ENCODE measurements at regions not wholly inside any gene's neighbourhood (a gene's known extent, or its start where the extent isn't known, plus 50 kb on each side); places are given as distances from the start of the nearest gene placed in this dataset.

- TF ChIP-seq YEATS4 (CRISPR knock-in tag; IDR thresholded peaks at IDR 0.05; ENCODE audit: borderline replicate concordance) (no peak), NCOA5 (CRISPR knock-in tag; IDR thresholded peaks at IDR 0.05) (no peak), NCOR1 (IDR thresholded peaks at IDR 0.05; ENCODE audit: borderline replicate concordance, low read length) (no peak), ZSCAN30 (CRISPR knock-in tag; IDR thresholded peaks at IDR 0.05) (no peak), ZNF253 (CRISPR knock-in tag; IDR thresholded peaks at IDR 0.05; ENCODE audit: borderline replicate concordance) (no peak)
These were observed 66.6 kb upstream of the PDE5A start (continued) for GRCh38 chr4:119695216-119695615.

DNA sequence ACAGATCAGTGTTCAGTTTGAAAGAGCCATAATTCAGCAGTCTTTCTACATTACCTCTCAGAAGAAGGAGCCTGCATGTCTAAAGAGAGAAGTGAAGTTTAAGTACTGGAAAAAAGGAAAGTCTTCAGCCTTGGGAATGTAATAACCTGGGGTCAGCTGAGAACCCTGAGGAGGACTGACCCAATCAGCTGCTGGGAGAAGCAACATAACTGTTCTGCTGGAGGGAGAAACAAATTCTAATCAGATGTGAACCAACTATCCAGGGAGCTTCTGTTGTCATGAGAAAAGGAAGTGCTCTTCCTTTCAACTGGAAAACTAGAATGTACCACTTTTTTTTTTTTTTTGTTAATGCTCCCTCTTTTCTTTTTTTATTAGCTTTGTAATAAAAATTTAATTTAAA lies 64.5 kb upstream of the PDE5A start:
- ChIA-PET POLR2A (no interaction called here), CTCF (ENCODE audit: low intra/inter-chr PET ratio, low total read pairs) (no interaction called here)
- intact Hi-C loops (cut with micrococcal nuclease; ENCODE audit: unreplicated experiment): no loop called here
- H3K9me3 ChIP-seq (ENCODE audit: low read length): 0 out of 2 replicates have a peak, but pooled peaks cover 11% of the 10 kb centered on the region
- H4K20me1 ChIP-seq (ENCODE audit: insufficient read depth, low read length): no peaks in the 10 kb centered on the region
- in situ Hi-C loops (cut with HindIII; ENCODE audit: extremely low pct_ligation_motif_present, low pct_unique_long_range_greater_than_20kb): no loop called here
- no peak overlapping the region for H3K9ac ChIP-seq (ENCODE audit: insufficient read depth, low read depth, low read length)
- H3K27me3 ChIP-seq (ENCODE audit: control insufficient read depth in 1 of 2, insufficient read depth in 2 of 2, low read length in 2 of 2): no peaks in the 10 kb centered on the region
- H3K4me3 ChIP-seq (replicated peaks in 1 of 3; ENCODE audit: insufficient read depth in 1 of 3, low read depth in 2 of 3, low read length in 3 of 3): no peak overlapping the region
- no peak for DNase-seq (ENCODE audit: low spot score)
- ATAC-seq: no peak
- H3K4me1 ChIP-seq (ENCODE audit: insufficient read depth, low read length): peaks cover 3% of the 10 kb centered on the region
- H3K27ac ChIP-seq (ENCODE audit: extremely low read length, insufficient read depth, low read length): no peak overlapping the region
- H3K79me2 ChIP-seq (ENCODE audit: insufficient read depth, low read length): no peaks in the 10 kb centered on the region
- no TSS peak for BruUV-seq (replicated peaks)
- no peaks in the 10 kb centered on the region for H3K36me3 ChIP-seq (replicated peaks in 1 of 2; ENCODE audit: control insufficient read depth in 1 of 2, insufficient read depth in 2 of 2, low read length in 2 of 2)
- FAIRE-seq: no peak
- TF ChIP-seq ZNF18 (CRISPR knock-in tag; IDR thresholded peaks at IDR 0.05; ENCODE audit: insufficient replicate concordance): no peak
- TF ChIP-seq ZNF558 (CRISPR knock-in tag; IDR thresholded peaks at IDR 0.05; ENCODE audit: borderline replicate concordance): no peak
- TF ChIP-seq ZNF3 (CRISPR knock-in tag; IDR thresholded peaks at IDR 0.05): no peak
- TF ChIP-seq SNAI1 (CRISPR knock-in tag; IDR thresholded peaks at IDR 0.05; ENCODE audit: borderline replicate concordance): no peak
- H3K4me2 ChIP-seq (ENCODE audit: low read depth, low read length): no peak overlapping the region
- H2AFZ ChIP-seq (ENCODE audit: low read length): no peak overlapping the region
